ENCODE measurements at regions not wholly inside any gene's neighbourhood (a gene's known extent, or its start where the extent isn't known, plus 50 kb on each side); places are given as distances from the start of the nearest gene placed in this dataset.
"Not testable (repeated sequence)": the region's sequence is repeated elsewhere in the genome, so short reads cannot be mapped to it uniquely, and the experiment has no call there.

- Mint-ChIP-seq H3K9me3 (peaks cover 10% of the 10 kb centered on the region), H3K36me3 (ENCODE audit: low read depth) (no peaks in the 10 kb centered on the region), H3K27ac (no peak overlapping the region), H3K4me1 (ENCODE audit: low read depth) (no peaks in the 10 kb centered on the region), H3K4me3 (no peak overlapping the region), H3K27me3 (peaks cover 44% of the 10 kb centered on the region)
- Histone ChIP-seq H3K9me3 (ENCODE audit: control insufficient read depth in 1 of 2, insufficient read depth in 1 of 2, low read length in 2 of 2) (peaks cover 0 to 19% of the 10 kb centered on the region in 2 experiments), H3K4me3 (ENCODE audit: low read length) (no peak overlapping the region), H3K36me3 (ENCODE audit: insufficient read depth, low read length) (no peaks in the 10 kb centered on the region), H3K4me1 (ENCODE audit: insufficient read depth, low read length) (peaks cover 5% of the 10 kb centered on the region), H3K27me3 (ENCODE audit: control insufficient read depth in 1 of 2, insufficient read depth in 2 of 2, low read length in 2 of 2) (peaks cover 19 to 21% of the 10 kb centered on the region in 2 experiments), H3K27ac (ENCODE audit: low read depth in 1 of 2, low read length in 2 of 2) (no peak overlapping the region)
- CTCF ChIA-PET, result no interaction called here
- POLR2A ChIA-PET, result no interaction called here
- intact Hi-C loops (cut with DNase I, micrococcal nuclease), result loop anchor here in 1 of 2 experiments (5.0 kb wide), 1 partner anchor 187 kb away; no protein-coding TSS in a partner anchor
- TF ChIP-seq CTCF (IDR thresholded peaks at IDR 0.05), result no peak
- DNase-seq (no peak), ATAC-seq (ENCODE audit: poor library complexity) (no peak)
These were observed 73.5 kb upstream of the GJB6 start for GRCh38 chr13:20305587-20305986.

DNA sequence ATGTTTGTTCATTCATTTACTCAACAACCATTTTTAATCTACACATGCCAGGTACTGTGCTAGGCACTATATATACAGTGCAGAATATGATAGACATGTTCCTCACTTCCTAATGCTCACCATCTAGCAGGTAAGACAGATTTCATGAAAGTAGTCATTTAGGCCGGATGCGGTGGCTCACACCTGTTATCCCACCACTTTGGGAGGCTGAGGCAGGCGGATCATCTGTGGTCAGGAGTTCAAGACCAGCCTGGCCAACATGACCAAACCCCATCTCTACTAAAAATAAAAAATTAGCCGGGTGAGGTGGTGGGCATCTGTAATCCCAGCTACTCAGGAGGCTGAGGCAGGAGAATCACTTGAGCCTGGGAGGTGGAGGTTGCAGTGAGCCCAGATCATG, 71.9 kb upstream of the GJB6 start:
- H3K4me1 ChIP-seq (ENCODE audit: insufficient read depth, low read length); ATAC-seq (ENCODE audit: poor library complexity); CTCF ChIA-PET; H3K4me1 Mint-ChIP-seq (ENCODE audit: low read depth); H3K9me3 Mint-ChIP-seq; H3K4me3 Mint-ChIP-seq; H3K27ac ChIP-seq (ENCODE audit: low read depth in 1 of 2, low read length in 2 of 2); H3K36me3 ChIP-seq (ENCODE audit: insufficient read depth, low read length); H3K4me3 ChIP-seq (ENCODE audit: low read length); POLR2A ChIA-PET; H3K36me3 Mint-ChIP-seq (ENCODE audit: low read depth); DNase-seq; H3K27ac Mint-ChIP-seq; intact Hi-C loops (cut with DNase I, micrococcal nuclease): not testable (repeated sequence)
- peaks cover 0 to 19% of the 10 kb centered on the region in 2 experiments for H3K9me3 ChIP-seq (ENCODE audit: control insufficient read depth in 1 of 2, insufficient read depth in 1 of 2, low read length in 2 of 2)
- peaks cover 19 to 21% of the 10 kb centered on the region in 2 experiments for H3K27me3 ChIP-seq (ENCODE audit: control insufficient read depth in 1 of 2, insufficient read depth in 2 of 2, low read length in 2 of 2)
- H3K27me3 Mint-ChIP-seq, result peaks cover 55% of the 10 kb centered on the region

GRCh38 chr13:20303636-20304035, 71.5 kb upstream of the GJB6 start:
- Histone ChIP-seq H3K4me1 (ENCODE audit: insufficient read depth, low read length) (peaks cover 5% of the 10 kb centered on the region), H3K9me3 (ENCODE audit: control insufficient read depth in 1 of 2, insufficient read depth in 1 of 2, low read length in 2 of 2) (peaks cover 0 to 19% of the 10 kb centered on the region in 2 experiments), H3K27me3 (ENCODE audit: control insufficient read depth in 1 of 2, insufficient read depth in 2 of 2, low read length in 2 of 2) (peaks cover 19 to 21% of the 10 kb centered on the region in 2 experiments), H3K27ac (ENCODE audit: low read depth in 1 of 2, low read length in 2 of 2) (no peak overlapping the region), H3K4me3 (ENCODE audit: low read length) (no peak overlapping the region), H3K36me3 (ENCODE audit: insufficient read depth, low read length) (no peaks in the 10 kb centered on the region)
- CTCF ChIA-PET, result no interaction called here
- intact Hi-C loops (cut with DNase I, micrococcal nuclease), result loop anchor here in 1 of 2 experiments (2.0 kb wide), 1 partner anchor 21 kb away; no protein-coding TSS in a partner anchor
- POLR2A ChIA-PET, result no interaction called here
- Mint-ChIP-seq H3K9me3 (peaks cover 10% of the 10 kb centered on the region), H3K36me3 (ENCODE audit: low read depth) (no peaks in the 10 kb centered on the region), H3K4me3 (no peak overlapping the region), H3K27ac (no peak overlapping the region), H3K27me3 (peaks cover 55% of the 10 kb centered on the region), H3K4me1 (ENCODE audit: low read depth) (no peaks in the 10 kb centered on the region)
- TF ChIP-seq CTCF (IDR thresholded peaks at IDR 0.05), result no peak
- no peak for DNase-seq
- no peak for ATAC-seq (ENCODE audit: poor library complexity)

All from CD4-positive, alpha-beta T cell (primary cell).